ENCODE measurements at regions not wholly inside any gene's neighbourhood (a gene's known extent, or its start where the extent isn't known, plus 50 kb on each side); places are given as distances from the start of the nearest gene placed in this dataset.
"Not testable (repeated sequence)": the region's sequence is repeated elsewhere in the genome, so short reads cannot be mapped to it uniquely, and the experiment has no call there.

DNA sequence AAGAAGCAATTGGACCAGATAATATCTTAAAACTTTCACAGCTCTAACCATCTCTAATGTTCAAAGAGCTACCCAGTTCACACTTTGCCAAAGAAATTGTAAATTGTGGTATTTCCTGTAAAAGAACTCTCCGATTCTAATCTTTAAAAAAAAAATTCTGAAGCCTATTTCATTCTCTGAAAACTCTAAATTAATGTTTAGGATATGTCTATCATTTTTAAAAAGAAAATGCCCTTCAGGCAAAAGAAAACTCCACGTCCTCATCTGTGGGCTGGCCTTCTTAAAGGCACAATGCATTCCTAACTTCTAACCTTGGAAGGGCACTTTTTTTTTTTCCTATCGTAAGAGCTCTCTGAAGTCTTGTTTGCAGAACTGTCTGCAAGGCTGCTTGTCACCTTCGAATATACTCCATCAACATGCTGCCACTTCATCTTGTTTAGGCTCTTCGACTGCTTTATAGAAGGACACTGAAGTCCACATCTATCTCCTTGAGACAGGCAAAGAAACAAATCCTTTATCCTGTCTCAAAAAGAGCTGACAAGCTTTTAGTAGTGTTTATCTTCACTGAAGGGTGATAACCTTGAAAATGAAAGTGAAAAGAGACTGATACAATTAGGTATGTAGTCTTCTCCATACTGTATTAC lies 124.3 kb upstream of the SLC39A10 start:
- peak; percentile 52 for DNase-seq (ENCODE audit: low read depth)
- H3K9me3 ChIP-seq (ENCODE audit: control insufficient read depth, low read length), result no peaks in the 10 kb centered on the region
- H3K4me3 ChIP-seq (ENCODE audit: low read length), result peak overlapping the region; percentile 51
- H3K9ac ChIP-seq (ENCODE audit: low read length), result peak overlapping the region; percentile 11
- H3K36me3 ChIP-seq (ENCODE audit: control insufficient read depth, insufficient read depth, low read length, severe bottlenecking), result no peaks in the 10 kb centered on the region
- H3K27me3 ChIP-seq (replicated peaks; ENCODE audit: control insufficient read depth, insufficient read depth, low read length), result no peaks in the 10 kb centered on the region
- peaks cover 39% of the 10 kb centered on the region for H3K4me1 ChIP-seq (ENCODE audit: control insufficient read depth, insufficient read depth, low read length)

DNA sequence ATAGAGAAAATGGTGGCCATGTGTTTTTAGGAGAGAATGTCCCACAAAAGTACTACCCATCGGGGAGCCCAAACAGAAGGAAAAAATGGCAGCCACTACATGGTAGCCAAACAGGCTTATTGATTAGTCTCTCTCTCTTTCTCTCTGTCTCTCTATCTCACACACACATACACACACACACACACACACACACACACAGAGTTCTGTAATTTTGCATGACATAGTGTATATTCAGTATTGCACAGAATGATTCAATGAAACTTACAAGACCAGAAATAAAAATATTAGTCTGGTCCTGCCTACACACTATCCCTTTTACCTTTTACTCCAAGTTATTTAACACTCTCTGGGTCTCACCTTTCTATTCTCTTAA lies 124.8 kb upstream of the SLC39A10 start:
- no peaks in the 10 kb centered on the region for H3K36me3 ChIP-seq (ENCODE audit: control insufficient read depth, insufficient read depth, low read length, severe bottlenecking)
- no peaks in the 10 kb centered on the region for H3K9me3 ChIP-seq (ENCODE audit: control insufficient read depth, low read length)
- no peak for DNase-seq (ENCODE audit: low read depth)
- no peaks in the 10 kb centered on the region for H3K27me3 ChIP-seq (replicated peaks; ENCODE audit: control insufficient read depth, insufficient read depth, low read length)
- H3K4me1 ChIP-seq (ENCODE audit: control insufficient read depth, insufficient read depth, low read length), result peaks cover 39% of the 10 kb centered on the region
- H3K9ac ChIP-seq (ENCODE audit: low read length), result peak overlapping the region; percentile 11
- H3K4me3 ChIP-seq (ENCODE audit: low read length), result no peak overlapping the region

DNA sequence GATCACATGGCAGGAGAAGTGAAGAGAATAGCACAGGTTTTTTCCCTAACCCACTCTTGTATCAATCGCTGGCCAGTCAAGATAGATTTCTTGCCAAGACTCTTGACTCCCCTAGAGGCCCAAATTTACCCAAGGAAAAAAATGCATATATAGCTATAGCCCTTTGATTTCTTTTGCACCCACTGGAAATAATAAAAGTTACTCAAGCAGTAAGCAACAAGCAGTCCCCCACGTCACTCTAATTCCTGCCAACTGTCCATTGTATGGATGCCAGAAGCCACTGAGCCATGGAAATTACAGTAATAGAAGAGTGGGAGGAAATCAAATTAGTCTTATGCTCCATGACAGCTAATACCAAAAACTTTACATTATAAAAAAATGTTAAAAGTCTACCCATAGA lies 125.3 kb upstream of the SLC39A10 start:
- peak; percentile 66 for DNase-seq (ENCODE audit: low read depth)
- Histone ChIP-seq H3K4me1 (ENCODE audit: control insufficient read depth, insufficient read depth, low read length) (peaks cover 39% of the 10 kb centered on the region), H3K4me3 (ENCODE audit: low read length) (no peak overlapping the region), H3K9me3 (ENCODE audit: control insufficient read depth, low read length) (no peaks in the 10 kb centered on the region), H3K36me3 (ENCODE audit: control insufficient read depth, insufficient read depth, low read length, severe bottlenecking) (no peaks in the 10 kb centered on the region), H3K27me3 (replicated peaks; ENCODE audit: control insufficient read depth, insufficient read depth, low read length) (no peaks in the 10 kb centered on the region), H3K9ac (ENCODE audit: low read length) (no peak overlapping the region)

DNA sequence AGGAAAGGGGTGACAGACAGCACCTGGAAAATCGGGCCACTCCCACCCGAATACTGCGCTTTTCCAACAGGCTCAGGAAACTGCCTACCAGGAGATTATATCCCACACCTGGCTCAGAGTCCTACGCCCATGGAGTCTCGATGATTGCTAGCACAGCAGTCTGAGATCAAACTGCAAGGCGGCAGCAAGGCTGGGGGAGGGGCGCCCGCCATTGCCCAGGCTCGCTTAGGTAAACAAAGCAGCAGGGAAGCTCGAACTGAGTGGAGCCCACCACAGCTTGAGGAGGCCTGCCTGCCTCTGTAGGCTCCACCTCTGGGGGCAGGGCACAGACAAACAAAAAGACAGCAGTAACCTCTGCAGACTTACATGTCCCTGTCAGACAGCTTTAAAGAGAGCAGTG lies 133.8 kb upstream of the SLC39A10 start:
- not testable (repeated sequence) for H3K9ac ChIP-seq (ENCODE audit: low read length); DNase-seq (ENCODE audit: low read depth); H3K9me3 ChIP-seq (ENCODE audit: control insufficient read depth, low read length); H3K36me3 ChIP-seq (ENCODE audit: control insufficient read depth, insufficient read depth, low read length, severe bottlenecking); H3K4me1 ChIP-seq (ENCODE audit: control insufficient read depth, insufficient read depth, low read length); H3K4me3 ChIP-seq (ENCODE audit: low read length); H3K27me3 ChIP-seq (replicated peaks; ENCODE audit: control insufficient read depth, insufficient read depth, low read length)

GRCh38 chr2:195521589-195521988 lies 135.4 kb upstream of the SLC39A10 start:
- Histone ChIP-seq H3K36me3 (ENCODE audit: control insufficient read depth, insufficient read depth, low read length, severe bottlenecking) (no peaks in the 10 kb centered on the region), H3K4me3 (ENCODE audit: low read length) (no peak overlapping the region), H3K27me3 (replicated peaks; ENCODE audit: control insufficient read depth, insufficient read depth, low read length) (no peaks in the 10 kb centered on the region), H3K9me3 (ENCODE audit: control insufficient read depth, low read length) (no peaks in the 10 kb centered on the region), H3K9ac (ENCODE audit: low read length) (no peak overlapping the region), H3K4me1 (ENCODE audit: control insufficient read depth, insufficient read depth, low read length) (no peaks in the 10 kb centered on the region)
- DNase-seq (ENCODE audit: low read depth), result no peak

DNA sequence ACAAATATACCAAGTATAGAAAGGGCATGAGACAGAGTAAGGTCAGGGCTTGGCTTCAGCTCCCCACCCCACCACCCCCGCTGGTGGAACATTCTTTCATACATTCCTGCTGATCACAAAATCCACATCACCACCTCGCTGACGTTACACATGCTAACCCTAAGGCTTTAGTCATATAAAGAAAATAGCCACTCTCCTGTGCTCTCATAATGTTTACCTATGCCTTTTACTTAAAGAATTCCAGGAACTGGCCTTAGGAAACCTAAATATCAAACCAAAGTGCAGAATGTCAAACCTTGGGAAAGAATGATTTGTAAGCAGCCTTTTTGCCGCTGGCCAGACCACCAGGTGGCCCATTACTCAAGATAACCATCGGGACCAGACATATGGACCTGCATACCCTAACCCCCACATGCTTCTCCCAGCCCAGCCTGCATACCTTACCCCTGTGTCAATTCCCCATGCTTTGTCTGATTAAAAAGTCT lies 136.3 kb upstream of the SLC39A10 start:
- Histone ChIP-seq H3K4me3 (ENCODE audit: low read length) (no peak overlapping the region), H3K9ac (ENCODE audit: low read length) (no peak overlapping the region), H3K4me1 (ENCODE audit: control insufficient read depth, insufficient read depth, low read length) (no peaks in the 10 kb centered on the region), H3K36me3 (ENCODE audit: control insufficient read depth, insufficient read depth, low read length, severe bottlenecking) (no peaks in the 10 kb centered on the region), H3K9me3 (ENCODE audit: control insufficient read depth, low read length) (no peaks in the 10 kb centered on the region), H3K27me3 (replicated peaks; ENCODE audit: control insufficient read depth, insufficient read depth, low read length) (no peaks in the 10 kb centered on the region)
- DNase-seq (ENCODE audit: low read depth), result peak; percentile 91

DNA sequence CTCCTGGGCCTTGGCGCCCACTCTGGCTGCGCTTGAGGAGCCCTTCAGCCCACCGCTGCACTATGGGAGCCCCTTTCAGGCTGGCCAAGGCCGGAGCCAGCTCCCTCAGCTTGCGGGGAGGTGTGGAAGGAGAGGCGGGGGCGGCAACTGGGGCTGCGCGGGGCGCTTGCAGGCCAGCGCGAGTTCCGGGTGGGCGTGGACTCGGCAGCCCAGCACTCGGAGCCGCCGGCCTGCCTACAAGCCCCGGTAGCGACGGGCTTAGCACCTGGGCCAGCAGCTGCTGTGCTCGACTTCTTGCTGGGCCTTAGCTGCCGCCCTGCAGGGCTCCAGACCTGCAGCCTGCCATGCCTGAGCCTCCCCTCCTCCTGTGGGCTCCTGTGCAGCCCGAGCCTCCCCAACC lies 141.5 kb upstream of the SLC39A10 start:
- H3K4me3 ChIP-seq (ENCODE audit: low read length), result no peak overlapping the region
- no peaks in the 10 kb centered on the region for H3K9me3 ChIP-seq (ENCODE audit: control insufficient read depth, low read length)
- H3K4me1 ChIP-seq (ENCODE audit: control insufficient read depth, insufficient read depth, low read length), result no peaks in the 10 kb centered on the region
- no peaks in the 10 kb centered on the region for H3K36me3 ChIP-seq (ENCODE audit: control insufficient read depth, insufficient read depth, low read length, severe bottlenecking)
- H3K9ac ChIP-seq (ENCODE audit: low read length), result no peak overlapping the region
- H3K27me3 ChIP-seq (replicated peaks; ENCODE audit: control insufficient read depth, insufficient read depth, low read length), result no peaks in the 10 kb centered on the region
- DNase-seq (ENCODE audit: low read depth), result no peak

DNA sequence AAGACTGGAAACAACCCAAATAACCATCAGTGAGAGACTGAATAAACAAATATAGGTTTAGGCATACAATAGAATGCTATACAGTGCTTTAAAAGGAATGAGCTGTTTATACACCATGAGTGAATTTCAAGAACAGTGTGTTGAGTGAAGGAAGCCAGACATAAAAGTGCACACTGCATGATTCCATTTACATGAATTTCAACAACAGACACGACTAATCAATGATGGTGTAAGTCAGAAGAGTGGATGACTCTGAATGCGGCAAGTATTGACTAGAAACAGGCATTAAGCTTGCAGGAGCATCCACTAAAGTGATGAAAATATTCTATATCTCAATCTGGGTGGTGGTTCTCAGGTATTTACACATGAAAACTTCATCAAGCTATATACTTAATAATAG lies 142.7 kb upstream of the SLC39A10 start:
- no peak for DNase-seq (ENCODE audit: low read depth)
- Histone ChIP-seq H3K27me3 (replicated peaks; ENCODE audit: control insufficient read depth, insufficient read depth, low read length) (no peaks in the 10 kb centered on the region), H3K9ac (ENCODE audit: low read length) (no peak overlapping the region), H3K9me3 (ENCODE audit: control insufficient read depth, low read length) (no peaks in the 10 kb centered on the region), H3K4me1 (ENCODE audit: control insufficient read depth, insufficient read depth, low read length) (no peaks in the 10 kb centered on the region), H3K36me3 (ENCODE audit: control insufficient read depth, insufficient read depth, low read length, severe bottlenecking) (no peaks in the 10 kb centered on the region), H3K4me3 (ENCODE audit: low read length) (no peak overlapping the region)

GRCh38 chr2:195513119-195513518 lies 143.9 kb upstream of the SLC39A10 start:
- H3K9ac ChIP-seq (ENCODE audit: low read length), result no peak overlapping the region
- H3K4me1 ChIP-seq (ENCODE audit: control insufficient read depth, insufficient read depth, low read length), result no peaks in the 10 kb centered on the region
- no peaks in the 10 kb centered on the region for H3K9me3 ChIP-seq (ENCODE audit: control insufficient read depth, low read length)
- no peak overlapping the region for H3K4me3 ChIP-seq (ENCODE audit: low read length)
- H3K27me3 ChIP-seq (replicated peaks; ENCODE audit: control insufficient read depth, insufficient read depth, low read length), result no peaks in the 10 kb centered on the region
- no peaks in the 10 kb centered on the region for H3K36me3 ChIP-seq (ENCODE audit: control insufficient read depth, insufficient read depth, low read length, severe bottlenecking)
- DNase-seq (ENCODE audit: low read depth), result no peak

DNA sequence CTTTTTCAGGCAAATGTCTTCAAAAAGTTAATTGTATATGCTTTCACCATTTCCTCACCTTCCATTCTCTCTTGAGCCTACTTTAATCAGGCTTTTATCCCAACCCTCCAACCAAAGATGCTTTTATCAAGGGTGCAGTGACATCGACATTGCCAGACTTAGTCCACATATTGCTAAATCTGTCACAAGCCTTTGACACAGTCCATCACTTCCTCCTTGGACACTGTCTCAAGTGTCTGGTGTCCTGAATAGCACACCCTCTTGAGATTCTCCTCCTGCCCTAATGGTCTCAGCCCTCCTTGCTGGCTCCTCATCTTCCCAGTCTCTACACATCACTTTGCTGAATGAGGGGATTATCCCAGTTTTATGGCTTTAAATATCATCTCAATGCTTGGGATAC lies 147.5 kb upstream of the SLC39A10 start:
- Histone ChIP-seq H3K36me3 (ENCODE audit: control insufficient read depth, insufficient read depth, low read length, severe bottlenecking) (no peaks in the 10 kb centered on the region), H3K9me3 (ENCODE audit: control insufficient read depth, low read length) (no peaks in the 10 kb centered on the region), H3K4me1 (ENCODE audit: control insufficient read depth, insufficient read depth, low read length) (no peaks in the 10 kb centered on the region), H3K27me3 (replicated peaks; ENCODE audit: control insufficient read depth, insufficient read depth, low read length) (no peaks in the 10 kb centered on the region), H3K4me3 (ENCODE audit: low read length) (no peak overlapping the region), H3K9ac (ENCODE audit: low read length) (no peak overlapping the region)
- DNase-seq (ENCODE audit: low read depth), result no peak

DNA sequence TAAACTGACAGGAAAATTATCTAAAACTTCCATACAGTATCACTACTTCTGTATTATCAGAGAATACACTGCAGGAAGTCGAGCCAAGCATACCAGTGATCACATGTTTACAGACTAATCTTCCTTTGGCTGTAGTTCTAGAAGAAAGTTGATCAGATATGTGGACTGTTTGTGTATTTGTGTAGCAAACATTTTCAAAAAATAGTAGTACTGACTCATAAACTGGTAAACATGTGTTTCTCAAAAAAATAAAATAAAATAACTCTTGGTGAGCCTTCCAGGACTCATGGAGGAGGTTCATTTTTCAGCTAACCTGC lies 148.9 kb upstream of the SLC39A10 start:
- Histone ChIP-seq H3K4me3 (ENCODE audit: low read length) (no peak overlapping the region), H3K27me3 (replicated peaks; ENCODE audit: control insufficient read depth, insufficient read depth, low read length) (no peaks in the 10 kb centered on the region)
- DNase-seq (ENCODE audit: low read depth), result no peak

DNA sequence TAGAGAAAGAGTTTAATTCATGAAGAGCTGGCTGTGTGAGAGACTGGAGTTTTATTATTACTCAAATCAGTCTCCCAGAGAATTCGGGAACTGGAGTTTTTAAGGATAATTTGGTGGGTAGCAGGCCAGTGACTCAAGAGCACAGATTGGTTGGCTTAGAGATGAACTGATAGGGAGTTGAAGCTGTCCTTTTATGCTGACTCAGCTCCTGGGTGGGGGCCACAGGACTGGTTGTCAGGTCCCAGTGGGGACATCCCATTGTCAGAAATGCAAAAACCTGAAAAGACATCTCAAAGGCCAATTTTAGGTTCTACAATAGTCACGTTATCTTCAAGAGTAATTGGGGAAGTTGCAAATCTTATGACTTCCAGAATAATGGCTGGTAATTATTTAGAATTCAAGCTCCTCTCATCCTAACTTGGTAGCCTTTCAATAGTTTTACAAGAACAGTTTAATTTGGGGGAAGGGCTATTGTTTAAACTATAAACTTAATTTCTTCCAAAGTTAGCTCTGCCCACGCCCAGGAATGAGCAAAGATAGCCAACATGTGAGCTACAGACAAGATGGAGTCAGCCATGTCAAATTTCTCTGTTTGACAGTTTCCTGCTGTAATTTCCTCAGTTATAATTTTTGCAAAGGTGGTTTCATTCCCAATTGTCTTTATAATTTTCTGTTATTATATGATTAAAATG lies 149.4 kb upstream of the SLC39A10 start:
- Histone ChIP-seq H3K9ac (ENCODE audit: low read length) (no peak overlapping the region), H3K4me3 (ENCODE audit: low read length) (no peak overlapping the region), H3K4me1 (ENCODE audit: control insufficient read depth, insufficient read depth, low read length) (no peaks in the 10 kb centered on the region), H3K27me3 (replicated peaks; ENCODE audit: control insufficient read depth, insufficient read depth, low read length) (no peaks in the 10 kb centered on the region), H3K9me3 (ENCODE audit: control insufficient read depth, low read length) (no peaks in the 10 kb centered on the region), H3K36me3 (ENCODE audit: control insufficient read depth, insufficient read depth, low read length, severe bottlenecking) (no peaks in the 10 kb centered on the region)
- no peak for DNase-seq (ENCODE audit: low read depth)

More for the DNA sequence above, 148.9 kb upstream of the SLC39A10 start:
- no peaks in the 10 kb centered on the region for H3K36me3 ChIP-seq (ENCODE audit: control insufficient read depth, insufficient read depth, low read length, severe bottlenecking)
- H3K9ac ChIP-seq (ENCODE audit: low read length), result no peak overlapping the region
- no peaks in the 10 kb centered on the region for H3K9me3 ChIP-seq (ENCODE audit: control insufficient read depth, low read length)
- H3K4me1 ChIP-seq (ENCODE audit: control insufficient read depth, insufficient read depth, low read length), result no peaks in the 10 kb centered on the region
